ENCODE measurements at regions not wholly inside any gene's neighbourhood (a gene's known extent, or its start where the extent isn't known, plus 50 kb on each side); places are given as distances from the start of the nearest gene placed in this dataset.

DNA sequence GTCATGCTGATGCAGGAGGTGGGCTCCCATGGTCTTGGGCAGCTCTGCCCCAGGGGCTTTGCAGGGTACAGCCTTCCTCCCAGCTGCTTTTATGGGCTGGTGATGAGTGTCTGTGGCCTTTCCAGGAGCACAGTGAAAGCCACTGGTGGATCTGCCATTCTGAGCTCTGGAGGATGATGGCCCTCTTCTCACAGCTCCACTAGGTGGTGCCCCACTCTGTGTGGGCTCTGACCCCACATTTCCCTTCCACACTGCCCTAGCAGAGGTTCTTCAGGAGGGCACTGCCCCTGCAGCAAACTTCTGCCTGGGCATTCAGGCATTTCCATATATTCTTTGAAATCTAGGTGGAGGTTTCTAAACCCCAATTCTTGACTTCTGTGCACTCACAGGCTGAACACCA, 1188.6 kb downstream of the MRPL39 start:
- TF ChIP-seq, protein P1, sequence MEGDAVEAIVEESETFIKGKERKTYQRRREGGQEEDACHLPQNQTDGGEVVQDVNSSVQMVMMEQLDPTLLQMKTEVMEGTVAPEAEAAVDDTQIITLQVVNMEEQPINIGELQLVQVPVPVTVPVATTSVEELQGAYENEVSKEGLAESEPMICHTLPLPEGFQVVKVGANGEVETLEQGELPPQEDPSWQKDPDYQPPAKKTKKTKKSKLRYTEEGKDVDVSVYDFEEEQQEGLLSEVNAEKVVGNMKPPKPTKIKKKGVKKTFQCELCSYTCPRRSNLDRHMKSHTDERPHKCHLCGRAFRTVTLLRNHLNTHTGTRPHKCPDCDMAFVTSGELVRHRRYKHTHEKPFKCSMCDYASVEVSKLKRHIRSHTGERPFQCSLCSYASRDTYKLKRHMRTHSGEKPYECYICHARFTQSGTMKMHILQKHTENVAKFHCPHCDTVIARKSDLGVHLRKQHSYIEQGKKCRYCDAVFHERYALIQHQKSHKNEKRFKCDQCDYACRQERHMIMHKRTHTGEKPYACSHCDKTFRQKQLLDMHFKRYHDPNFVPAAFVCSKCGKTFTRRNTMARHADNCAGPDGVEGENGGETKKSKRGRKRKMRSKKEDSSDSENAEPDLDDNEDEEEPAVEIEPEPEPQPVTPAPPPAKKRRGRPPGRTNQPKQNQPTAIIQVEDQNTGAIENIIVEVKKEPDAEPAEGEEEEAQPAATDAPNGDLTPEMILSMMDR (conservative IDR thresholded peaks at IDR 0.05; ENCODE audit: low read depth, low read length): no peak
- no peak for DNase-seq (ENCODE audit: low read depth)
- no peak overlapping the region for H3K4me3 ChIP-seq (ENCODE audit: low read depth, low read length)

DNA sequence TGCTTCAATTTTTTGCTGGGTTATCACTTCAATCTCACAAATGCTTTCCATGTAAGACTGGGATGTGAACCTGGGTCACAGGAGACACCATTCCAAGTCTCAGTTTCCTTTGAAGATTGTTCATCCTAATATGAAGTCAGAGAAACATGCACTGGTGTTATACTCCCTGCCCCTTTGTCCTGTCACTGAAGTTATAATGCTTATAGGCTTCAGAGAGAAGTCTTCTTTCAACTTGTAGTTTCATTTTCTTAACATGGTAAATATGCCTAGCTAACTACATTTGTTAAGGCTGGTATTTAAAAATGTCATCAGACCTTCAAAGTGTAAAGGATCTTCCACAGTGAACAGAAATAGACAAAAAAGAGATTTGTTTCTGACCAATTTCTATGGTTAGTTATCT, 1195.9 kb downstream of the MRPL39 start:
- DNase-seq (ENCODE audit: low read depth): no peak
- no peak overlapping the region for H3K4me3 ChIP-seq (ENCODE audit: low read depth, low read length)
- TF ChIP-seq, protein P1 (conservative IDR thresholded peaks at IDR 0.05; ENCODE audit: low read depth, low read length): no peak

DNA sequence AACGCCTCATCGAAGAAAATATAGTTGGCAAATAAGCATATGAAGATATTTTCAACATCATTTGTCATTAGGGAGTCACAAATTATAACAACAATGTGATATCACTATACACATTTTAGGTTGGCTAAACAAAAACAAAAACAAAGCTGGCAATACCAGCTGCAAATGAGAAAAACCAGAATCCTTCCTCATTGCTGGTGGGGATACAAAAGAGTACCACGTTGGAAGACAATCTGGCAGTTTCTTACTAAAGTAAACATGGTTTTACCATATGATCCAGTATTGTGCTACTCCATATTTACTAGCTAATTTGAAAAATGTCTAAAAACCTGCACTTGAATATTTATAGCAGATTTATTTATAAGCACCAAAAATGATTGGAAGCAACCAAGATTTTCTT, 1204.1 kb downstream of the MRPL39 start:
- DNase-seq (ENCODE audit: low read depth): no peak
- H3K4me3 ChIP-seq (ENCODE audit: low read depth, low read length): no peak overlapping the region
- TF ChIP-seq, protein P1 (conservative IDR thresholded peaks at IDR 0.05; ENCODE audit: low read depth, low read length): no peak

DNA sequence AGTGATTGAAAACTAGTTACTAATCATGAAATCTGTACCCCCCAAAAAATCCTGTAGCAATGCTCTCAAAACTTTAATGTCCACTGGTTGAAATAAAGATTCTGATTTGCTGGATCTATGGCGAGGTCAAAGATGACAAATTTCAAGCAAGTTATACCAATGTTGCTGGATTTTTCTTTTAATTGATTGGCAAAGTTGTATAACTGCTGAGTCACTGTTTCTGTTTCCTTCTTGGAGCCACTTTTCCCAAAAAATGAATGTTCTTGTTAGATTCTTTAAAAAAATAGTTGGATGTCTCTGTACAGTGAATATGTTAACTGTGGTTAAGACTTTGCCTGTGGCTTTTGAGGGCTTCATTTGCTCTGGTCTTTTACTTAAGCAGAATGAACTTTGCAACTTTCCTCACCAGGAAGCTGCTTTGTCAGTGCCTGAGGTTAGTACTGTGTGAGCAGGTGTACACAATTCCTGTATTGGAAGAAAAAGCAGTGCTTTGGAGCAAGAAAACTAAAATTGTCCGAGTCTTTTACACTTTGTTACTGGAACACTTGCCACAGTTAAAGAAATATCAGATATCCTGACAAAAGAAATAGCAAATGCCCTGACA, 1211.9 kb downstream of the MRPL39 start:
- no peak for DNase-seq (ENCODE audit: low read depth)
- TF ChIP-seq, protein P1 (conservative IDR thresholded peaks at IDR 0.05; ENCODE audit: low read depth, low read length): no peak
- H3K4me3 ChIP-seq (ENCODE audit: low read depth, low read length): no peak overlapping the region

DNA sequence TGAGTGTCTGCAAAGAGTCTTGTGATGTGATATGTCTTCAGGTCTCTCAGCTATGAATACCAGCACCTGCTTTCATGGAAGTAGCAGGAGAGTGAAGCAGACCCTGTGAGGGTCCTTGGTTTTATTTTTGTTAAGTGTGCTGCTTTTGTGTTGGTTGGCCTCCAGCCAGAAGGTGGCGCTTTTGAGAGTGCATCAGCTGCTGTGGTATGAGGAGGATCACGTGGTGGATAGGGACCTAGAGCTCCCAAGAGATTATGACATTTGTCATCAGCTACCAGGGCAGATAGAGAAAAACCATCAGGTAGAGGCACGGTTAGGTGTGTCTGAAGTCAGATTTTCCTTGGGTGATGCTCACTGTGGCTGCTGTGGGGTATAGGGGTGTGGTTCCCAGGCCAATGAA, 1232.1 kb downstream of the MRPL39 start:
- TF ChIP-seq, protein P1 (conservative IDR thresholded peaks at IDR 0.05; ENCODE audit: low read depth, low read length): peak; percentile 3
- DNase-seq (ENCODE audit: low read depth): no peak

DNA sequence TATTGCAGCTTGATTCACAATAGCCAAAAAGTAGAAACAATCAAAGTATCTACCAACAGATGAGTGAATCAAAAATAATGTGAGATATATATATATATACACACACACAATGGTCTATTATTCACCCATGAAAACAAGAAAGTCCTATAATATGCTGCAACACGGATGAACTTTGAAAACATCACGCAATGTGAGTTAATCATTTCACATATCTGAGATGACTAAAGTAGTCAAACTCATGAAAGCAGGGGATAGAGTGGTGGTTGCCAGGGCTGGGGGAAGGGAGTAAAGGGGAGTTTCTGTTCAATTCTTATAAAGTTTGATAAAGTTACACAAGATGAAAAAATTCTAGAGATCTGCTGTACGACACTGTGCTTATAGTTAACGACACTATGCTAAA, 1234.8 kb downstream of the MRPL39 start:
- H3K4me3 ChIP-seq (ENCODE audit: low read depth, low read length): no peak overlapping the region
- TF ChIP-seq, protein P1 (conservative IDR thresholded peaks at IDR 0.05; ENCODE audit: low read depth, low read length): no peak
- DNase-seq (ENCODE audit: low read depth): peak; percentile 35

More for the DNA sequence above, 1232.1 kb downstream of the MRPL39 start:
- no peak overlapping the region for H3K4me3 ChIP-seq (ENCODE audit: low read depth, low read length)

DNA sequence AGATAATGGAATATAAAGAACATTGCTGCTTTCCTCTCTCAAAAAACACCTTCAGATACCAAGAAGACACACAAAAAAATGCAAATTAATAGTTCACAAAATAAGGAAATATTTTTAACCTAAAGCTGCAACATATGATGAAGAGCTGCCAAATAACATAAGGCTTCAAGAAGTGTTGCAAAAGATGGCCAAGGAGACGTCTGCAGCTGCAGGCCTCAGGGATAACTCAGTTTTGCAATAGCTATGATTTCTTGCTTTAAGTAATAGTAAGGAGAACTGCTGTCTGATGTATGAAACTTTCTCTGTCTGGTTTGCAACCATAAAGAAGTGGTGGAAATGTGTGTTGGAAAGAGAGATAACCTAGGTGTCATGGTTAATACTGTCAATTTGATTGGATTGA, 1237.5 kb downstream of the MRPL39 start:
- no peak overlapping the region for H3K4me3 ChIP-seq (ENCODE audit: low read depth, low read length)
- TF ChIP-seq, protein P1 (conservative IDR thresholded peaks at IDR 0.05; ENCODE audit: low read depth, low read length): no peak
- DNase-seq (ENCODE audit: low read depth): no peak
